ENCODE measurements at regions not wholly inside any gene's neighbourhood (a gene's known extent, or its start where the extent isn't known, plus 50 kb on each side); places are given as distances from the start of the nearest gene placed in this dataset.

GRCh38 chr1:213891989-213892902 lies 95.5 kb upstream of the PROX1 start:
- Mint-ChIP-seq H3K9me3 (ENCODE audit: low read depth) (no peaks in the 10 kb centered on the region), H3K4me1 (ENCODE audit: low read depth) (peaks cover 4% of the 10 kb centered on the region), H3K36me3 (ENCODE audit: insufficient read depth) (no peaks in the 10 kb centered on the region), H3K27me3 (no peaks in the 10 kb centered on the region), H3K27ac (no peak overlapping the region), H3K4me3 (ENCODE audit: low read depth) (no peak overlapping the region)
- no peak for TF ChIP-seq CTCF (IDR thresholded peaks at IDR 0.05; ENCODE audit: unreplicated experiment)
- no peak for DNase-seq (ENCODE audit: low spot score, unreplicated experiment)

GRCh38 chr1:213898684-213899083 lies 89.1 kb upstream of the PROX1 start:
- Mint-ChIP-seq H3K27ac (no peak overlapping the region), H3K9me3 (ENCODE audit: low read depth) (no peaks in the 10 kb centered on the region), H3K36me3 (ENCODE audit: insufficient read depth) (no peaks in the 10 kb centered on the region), H3K4me3 (ENCODE audit: low read depth) (no peak overlapping the region), H3K4me1 (ENCODE audit: low read depth) (peaks cover 4% of the 10 kb centered on the region), H3K27me3 (no peaks in the 10 kb centered on the region)
- TF ChIP-seq CTCF (IDR thresholded peaks at IDR 0.05; ENCODE audit: unreplicated experiment), result no peak
- no peak for DNase-seq (ENCODE audit: low spot score, unreplicated experiment)

GRCh38 chr1:213899413-213899812 lies 88.4 kb upstream of the PROX1 start:
- no peak overlapping the region for H3K27ac Mint-ChIP-seq
- H3K9me3 Mint-ChIP-seq (ENCODE audit: low read depth), result no peaks in the 10 kb centered on the region
- H3K4me1 Mint-ChIP-seq (ENCODE audit: low read depth), result no peaks in the 10 kb centered on the region
- TF ChIP-seq CTCF (IDR thresholded peaks at IDR 0.05; ENCODE audit: unreplicated experiment), result no peak
- H3K4me3 Mint-ChIP-seq (ENCODE audit: low read depth), result no peak overlapping the region
- H3K36me3 Mint-ChIP-seq (ENCODE audit: insufficient read depth), result no peaks in the 10 kb centered on the region
- no peak for DNase-seq (ENCODE audit: low spot score, unreplicated experiment)
- no peaks in the 10 kb centered on the region for H3K27me3 Mint-ChIP-seq

GRCh38 chr1:213905344-213905743 lies 82.4 kb upstream of the PROX1 start:
- Mint-ChIP-seq H3K27me3 (peaks cover 9% of the 10 kb centered on the region), H3K27ac (no peak overlapping the region), H3K4me1 (ENCODE audit: low read depth) (no peaks in the 10 kb centered on the region), H3K9me3 (ENCODE audit: low read depth) (no peaks in the 10 kb centered on the region), H3K4me3 (ENCODE audit: low read depth) (no peak overlapping the region), H3K36me3 (ENCODE audit: insufficient read depth) (no peaks in the 10 kb centered on the region)
- no peak for TF ChIP-seq CTCF (IDR thresholded peaks at IDR 0.05; ENCODE audit: unreplicated experiment)
- no peak for DNase-seq (ENCODE audit: low spot score, unreplicated experiment)

GRCh38 chr1:213908521-213908920 lies 79.3 kb upstream of the PROX1 start:
- no peak for DNase-seq (ENCODE audit: low spot score, unreplicated experiment)
- Mint-ChIP-seq H3K4me1 (ENCODE audit: low read depth) (no peaks in the 10 kb centered on the region), H3K9me3 (ENCODE audit: low read depth) (no peaks in the 10 kb centered on the region), H3K27me3 (peaks cover 9% of the 10 kb centered on the region), H3K27ac (no peak overlapping the region), H3K36me3 (ENCODE audit: insufficient read depth) (no peaks in the 10 kb centered on the region), H3K4me3 (ENCODE audit: low read depth) (no peak overlapping the region)
- no peak for TF ChIP-seq CTCF (IDR thresholded peaks at IDR 0.05; ENCODE audit: unreplicated experiment)

Measured in progenitor cell of endocrine pancreas (in vitro differentiated cells).